ENCODE measurements at regions not wholly inside any gene's neighbourhood (a gene's known extent, or its start where the extent isn't known, plus 50 kb on each side); places are given as distances from the start of the nearest gene placed in this dataset.

DNA sequence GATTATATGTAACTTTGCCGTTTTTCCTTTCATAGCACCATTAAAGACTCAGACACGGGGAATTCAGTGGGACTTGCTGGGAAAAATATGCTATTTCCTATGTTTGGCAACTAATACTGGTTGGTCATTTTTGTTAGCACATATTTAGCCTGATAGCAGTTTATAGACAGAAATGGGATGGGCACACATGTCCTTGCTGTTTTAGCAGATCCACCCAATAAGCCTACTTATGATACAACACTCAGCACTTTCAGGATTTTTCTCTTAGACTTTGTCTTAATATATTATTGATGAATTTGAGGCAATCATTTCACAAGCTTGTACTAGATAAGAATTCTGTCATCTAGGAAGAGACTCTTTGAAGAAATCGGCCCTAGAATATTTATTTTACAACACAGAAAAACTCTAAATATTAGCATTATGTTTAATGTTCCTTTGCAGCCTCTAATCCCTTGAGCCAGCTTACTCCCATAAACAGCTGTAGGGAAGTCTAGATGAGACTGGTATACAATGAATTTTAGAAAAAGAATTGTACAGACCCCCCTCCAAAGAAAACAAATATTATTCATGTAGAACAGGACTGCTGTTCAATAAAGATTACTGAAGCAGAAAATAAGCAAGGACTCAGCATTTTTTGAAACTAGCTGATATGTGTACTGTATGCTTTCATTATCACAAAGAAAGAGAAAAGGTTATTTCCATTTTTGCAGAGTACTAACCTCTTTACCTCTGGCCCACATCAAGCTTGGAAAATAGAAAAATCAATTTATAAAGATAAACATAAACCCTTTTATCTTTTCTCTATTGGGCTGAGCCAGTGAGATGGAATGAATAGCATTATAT is 656.8 kb upstream of the SGO1 start:
- no peak for DNase-seq

DNA sequence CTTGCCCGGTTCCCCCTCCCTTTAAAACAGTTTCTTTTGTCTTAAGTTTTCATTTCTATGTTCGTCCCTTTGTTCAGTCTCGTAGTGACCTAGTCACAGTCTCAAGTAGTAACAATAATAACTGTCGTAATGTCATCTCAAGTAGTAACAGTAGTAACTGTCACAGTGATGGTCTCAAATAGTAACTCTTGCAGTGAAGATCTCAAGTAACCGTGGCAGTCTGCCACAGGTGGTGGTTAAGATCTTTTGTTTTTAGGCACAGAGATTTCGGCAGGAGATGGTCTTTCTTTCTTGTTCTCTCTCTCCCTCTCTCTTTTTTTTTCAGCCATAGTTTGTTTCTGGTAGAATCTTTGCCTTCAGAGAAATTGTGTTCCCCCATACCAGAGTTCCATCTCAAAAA is 656.0 kb upstream of the SGO1 start:
- peaks cover 2% of the 10 kb centered on the region for H3K9me3 Mint-ChIP-seq (ENCODE audit: unreplicated experiment)
- peaks cover 7% of the 10 kb centered on the region for H3K4me1 Mint-ChIP-seq (ENCODE audit: low read depth, unreplicated experiment)
- H3K4me3 Mint-ChIP-seq (ENCODE audit: unreplicated experiment): no peak overlapping the region
- H3K27ac Mint-ChIP-seq (ENCODE audit: unreplicated experiment): no peak overlapping the region
- TF ChIP-seq, protein P1, sequence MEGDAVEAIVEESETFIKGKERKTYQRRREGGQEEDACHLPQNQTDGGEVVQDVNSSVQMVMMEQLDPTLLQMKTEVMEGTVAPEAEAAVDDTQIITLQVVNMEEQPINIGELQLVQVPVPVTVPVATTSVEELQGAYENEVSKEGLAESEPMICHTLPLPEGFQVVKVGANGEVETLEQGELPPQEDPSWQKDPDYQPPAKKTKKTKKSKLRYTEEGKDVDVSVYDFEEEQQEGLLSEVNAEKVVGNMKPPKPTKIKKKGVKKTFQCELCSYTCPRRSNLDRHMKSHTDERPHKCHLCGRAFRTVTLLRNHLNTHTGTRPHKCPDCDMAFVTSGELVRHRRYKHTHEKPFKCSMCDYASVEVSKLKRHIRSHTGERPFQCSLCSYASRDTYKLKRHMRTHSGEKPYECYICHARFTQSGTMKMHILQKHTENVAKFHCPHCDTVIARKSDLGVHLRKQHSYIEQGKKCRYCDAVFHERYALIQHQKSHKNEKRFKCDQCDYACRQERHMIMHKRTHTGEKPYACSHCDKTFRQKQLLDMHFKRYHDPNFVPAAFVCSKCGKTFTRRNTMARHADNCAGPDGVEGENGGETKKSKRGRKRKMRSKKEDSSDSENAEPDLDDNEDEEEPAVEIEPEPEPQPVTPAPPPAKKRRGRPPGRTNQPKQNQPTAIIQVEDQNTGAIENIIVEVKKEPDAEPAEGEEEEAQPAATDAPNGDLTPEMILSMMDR (IDR thresholded peaks at IDR 0.05; ENCODE audit: partially characterized antibody, unreplicated experiment): no peak
- H3K36me3 Mint-ChIP-seq (ENCODE audit: unreplicated experiment): no peaks in the 10 kb centered on the region
- H3K27me3 Mint-ChIP-seq (ENCODE audit: unreplicated experiment): no peaks in the 10 kb centered on the region
- DNase-seq: no peak

More for the DNA sequence above, 656.8 kb upstream of the SGO1 start:
- no peak overlapping the region for H3K4me3 Mint-ChIP-seq (ENCODE audit: unreplicated experiment)
- TF ChIP-seq, protein P1 (IDR thresholded peaks at IDR 0.05; ENCODE audit: partially characterized antibody, unreplicated experiment): no peak
- H3K9me3 Mint-ChIP-seq (ENCODE audit: unreplicated experiment): peaks cover 2% of the 10 kb centered on the region
- no peak overlapping the region for H3K27ac Mint-ChIP-seq (ENCODE audit: unreplicated experiment)
- H3K36me3 Mint-ChIP-seq (ENCODE audit: unreplicated experiment): no peaks in the 10 kb centered on the region
- H3K27me3 Mint-ChIP-seq (ENCODE audit: unreplicated experiment): no peaks in the 10 kb centered on the region
- H3K4me1 Mint-ChIP-seq (ENCODE audit: low read depth, unreplicated experiment): peaks cover 7% of the 10 kb centered on the region

DNA sequence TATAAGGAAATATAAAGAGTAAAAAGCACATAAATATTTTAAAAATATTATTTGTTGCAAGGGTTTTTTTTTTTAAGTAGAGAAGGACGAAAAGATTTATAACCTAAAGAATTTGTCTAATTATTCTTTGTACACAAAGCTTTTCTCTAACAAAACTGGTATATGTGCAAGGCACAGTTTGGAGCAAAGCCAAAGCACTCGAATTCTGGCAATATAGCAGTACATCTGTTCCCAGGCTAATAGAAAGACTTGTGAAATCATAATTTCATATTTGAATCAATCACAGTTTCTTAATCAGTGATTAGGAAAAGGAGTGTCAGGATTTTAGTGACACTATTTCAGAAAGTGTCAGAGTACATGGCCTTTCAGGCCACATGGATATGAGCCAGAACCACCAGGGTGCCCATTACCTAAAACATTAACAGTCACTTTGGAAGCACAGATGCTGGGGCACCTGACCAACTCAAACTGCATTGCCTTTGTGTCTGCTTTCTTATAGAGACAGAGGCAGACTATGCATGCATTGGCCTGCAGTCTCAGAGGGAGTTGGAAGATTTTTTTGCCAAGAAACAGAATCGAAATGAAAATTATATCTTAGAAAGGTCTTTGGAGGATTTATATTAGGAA is 651.8 kb upstream of the SGO1 start:
- no peaks in the 10 kb centered on the region for H3K4me1 Mint-ChIP-seq (ENCODE audit: low read depth, unreplicated experiment)
- no peaks in the 10 kb centered on the region for H3K36me3 Mint-ChIP-seq (ENCODE audit: unreplicated experiment)
- H3K27ac Mint-ChIP-seq (ENCODE audit: unreplicated experiment): no peak overlapping the region
- DNase-seq: no peak
- no peaks in the 10 kb centered on the region for H3K9me3 Mint-ChIP-seq (ENCODE audit: unreplicated experiment)
- TF ChIP-seq, protein P1 (IDR thresholded peaks at IDR 0.05; ENCODE audit: partially characterized antibody, unreplicated experiment): no peak
- no peak overlapping the region for H3K4me3 Mint-ChIP-seq (ENCODE audit: unreplicated experiment)
- H3K27me3 Mint-ChIP-seq (ENCODE audit: unreplicated experiment): no peaks in the 10 kb centered on the region

DNA sequence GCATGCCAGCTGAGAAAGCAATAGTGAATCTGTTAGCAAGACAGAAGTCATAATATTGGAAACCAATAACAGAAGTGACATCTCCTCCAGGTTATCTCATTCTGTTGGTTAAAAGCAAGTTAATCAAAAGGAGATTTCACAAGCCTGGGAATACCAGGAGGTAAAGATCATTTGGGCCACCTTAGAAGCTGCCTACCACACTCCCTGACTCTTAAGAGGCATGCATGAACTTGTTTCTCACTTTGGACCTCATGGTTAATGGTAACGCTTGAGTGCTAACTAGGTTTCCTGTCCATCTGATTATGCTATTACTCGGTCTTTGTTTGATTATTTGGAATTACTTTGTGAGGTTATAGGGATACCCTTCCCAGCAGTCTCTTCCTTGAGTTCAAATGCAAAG is 650.8 kb upstream of the SGO1 start:
- no peak for DNase-seq
- no peak overlapping the region for H3K27ac Mint-ChIP-seq (ENCODE audit: unreplicated experiment)
- no peaks in the 10 kb centered on the region for H3K4me1 Mint-ChIP-seq (ENCODE audit: low read depth, unreplicated experiment)
- H3K4me3 Mint-ChIP-seq (ENCODE audit: unreplicated experiment): no peak overlapping the region
- H3K36me3 Mint-ChIP-seq (ENCODE audit: unreplicated experiment): no peaks in the 10 kb centered on the region
- H3K27me3 Mint-ChIP-seq (ENCODE audit: unreplicated experiment): no peaks in the 10 kb centered on the region
- TF ChIP-seq, protein P1 (IDR thresholded peaks at IDR 0.05; ENCODE audit: partially characterized antibody, unreplicated experiment): no peak
- no peaks in the 10 kb centered on the region for H3K9me3 Mint-ChIP-seq (ENCODE audit: unreplicated experiment)

DNA sequence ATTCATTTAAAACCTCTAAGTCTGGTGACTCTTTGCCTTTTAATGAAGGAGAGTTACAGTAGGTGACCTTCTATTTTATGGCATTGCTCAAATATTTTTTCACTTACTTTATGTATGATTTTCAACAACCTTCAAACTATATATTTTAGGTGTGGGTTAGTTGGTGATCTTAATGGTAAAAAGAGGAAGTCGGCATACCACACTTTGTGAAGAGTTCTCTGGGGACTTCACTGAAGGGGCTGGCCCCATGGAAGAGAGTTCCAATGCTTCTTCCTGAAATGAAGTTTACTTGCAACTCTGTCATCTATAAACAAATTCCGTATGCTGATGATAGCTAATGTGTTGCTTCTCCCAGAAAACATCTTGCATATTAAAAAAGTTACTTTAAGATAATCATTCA is 647.0 kb upstream of the SGO1 start:
- TF ChIP-seq, protein P1 (IDR thresholded peaks at IDR 0.05; ENCODE audit: partially characterized antibody, unreplicated experiment): no peak
- H3K27me3 Mint-ChIP-seq (ENCODE audit: unreplicated experiment): no peaks in the 10 kb centered on the region
- H3K27ac Mint-ChIP-seq (ENCODE audit: unreplicated experiment): no peak overlapping the region
- H3K4me3 Mint-ChIP-seq (ENCODE audit: unreplicated experiment): no peak overlapping the region
- no peaks in the 10 kb centered on the region for H3K4me1 Mint-ChIP-seq (ENCODE audit: low read depth, unreplicated experiment)
- no peaks in the 10 kb centered on the region for H3K36me3 Mint-ChIP-seq (ENCODE audit: unreplicated experiment)
- no peak for DNase-seq
- no peaks in the 10 kb centered on the region for H3K9me3 Mint-ChIP-seq (ENCODE audit: unreplicated experiment)

Data from glutamatergic neuron (in vitro differentiated cells).